SK-N-SH (cell line): ENCODE measurements at regions not wholly inside any gene's neighbourhood (a gene's known extent, or its start where the extent isn't known, plus 50 kb on each side); places are given as distances from the start of the nearest gene placed in this dataset.

Experiments used
- CTCF ChIA-PET: fragments of 300-600, 350-600 bp; formaldehyde crosslinking; extraction: SDS; loops from one replicate; lab custom pipeline; 2021; lab: Yijun Ruan, JAX
- POLR2A ChIA-PET: fragments of 350-600 bp; sonication (Branson Sonifier 250); formaldehyde crosslinking; extraction: SDS; loops from one replicate; lab custom pipeline; 2020; ENCODE audit warnings: antibody characterized with exemption, inconsistent platforms; lab: Yijun Ruan, JAX
- DNase-seq: peaks from one replicate; pipeline ENCODE4 v3.0.0; 2012
- H2AFZ ChIP-seq: fragments of 200-600 bp; sonication (generic); 2 replicates; pipeline ENCODE4 v1.8.1; 2016; ENCODE audit warnings: antibody characterized with exemption, mild to moderate bottlenecking, low read depth
- H3F3A ChIP-seq: fragments of 200-600 bp; sonication (generic); replicated peaks from 2 replicates; pipeline ENCODE3; 2016; ENCODE audit warnings: antibody characterized with exemption, mild to moderate bottlenecking; ENCODE audit not compliant: insufficient read depth
- H3K27ac ChIP-seq, 2 experiments: fragments of 200-500 bp in 1 of 2; fragments of 200-600 bp in 1 of 2; sonication (Bioruptor generic) in 1 of 2; sonication (generic), shearing (Covaris generic) in 1 of 2; 2 replicates each; pipeline versions ENCODE4 v1.5.1 to v1.6.1; 2014 to 2016; ENCODE audit warnings: low read depth in 2 of 2, inconsistent platforms in 1 of 2, low read length in 1 of 2, mild to moderate bottlenecking in 1 of 2, mixed read lengths in 1 of 2
- H3K27me3 ChIP-seq: fragments of 200-600 bp; sonication (generic), shearing (Covaris generic); 2 replicates; pipeline ENCODE4 v1.6.1; 2016; ENCODE audit warnings: mixed run types; ENCODE audit not compliant: insufficient read depth
- H3K36me3 ChIP-seq, 2 experiments: fragments of 200-500 bp in 1 of 2; fragments of 200-600 bp in 1 of 2; sonication (Bioruptor generic) in 1 of 2; sonication (generic) in 1 of 2; replicated peaks in 1 of 2; 2 replicates each; pipeline versions ENCODE3 to v1.5.1; 2014 to 2016; ENCODE audit warnings: low read length in 1 of 2, mild to moderate bottlenecking in 1 of 2; ENCODE audit not compliant: insufficient read depth in 2 of 2, control insufficient read depth in 1 of 2
- H3K4me1 ChIP-seq, 2 experiments: fragments of 200-500 bp in 1 of 2; fragments of 200-600 bp in 1 of 2; sonication (Bioruptor generic) in 1 of 2; sonication (generic), shearing (Covaris generic) in 1 of 2; 2 replicates each; pipeline versions ENCODE4 v1.5.1 to v1.6.1; 2014 to 2016; ENCODE audit warnings: low read depth in 1 of 2, low read length in 1 of 2, mixed run types in 1 of 2; ENCODE audit not compliant: insufficient read depth in 2 of 2, control insufficient read depth in 1 of 2
- H3K4me2 ChIP-seq: fragments of 200-600 bp; sonication (generic), shearing (Covaris generic); 2 replicates; pipeline ENCODE4 v1.6.1; 2017; ENCODE audit warnings: mixed run types
- H3K4me3 ChIP-seq, 2 experiments: fragments of 200-500 bp in 1 of 2; fragments of 200-600 bp in 1 of 2; sonication (Bioruptor generic) in 1 of 2; sonication (generic), shearing (Covaris generic) in 1 of 2; 2 replicates each; pipeline versions ENCODE4 v1.5.1 to v1.8.1; 2014 to 2016; ENCODE audit warnings: low read depth in 2 of 2, inconsistent platforms in 1 of 2, low read length in 1 of 2, mild to moderate bottlenecking in 1 of 2, mixed read lengths in 1 of 2, moderate library complexity in 1 of 2
- H3K79me2 ChIP-seq: fragments of 200-600 bp; sonication (generic); 2 replicates; pipeline ENCODE4 v1.8.1; 2017; ENCODE audit warnings: mild to moderate bottlenecking; ENCODE audit not compliant: insufficient read depth
- H3K9ac ChIP-seq: fragments of 200-600 bp; sonication (generic); 2 replicates; pipeline ENCODE4 v1.6.1; 2017; ENCODE audit warnings: mixed run types
- H3K9me2 ChIP-seq: fragments of 200-600 bp; sonication (generic); 2 replicates; pipeline ENCODE4 v1.6.1; 2017; ENCODE audit warnings: mixed run types
- H3K9me3 ChIP-seq: fragments of 200-600 bp; sonication (generic); 2 replicates; pipeline ENCODE4 v1.6.1; 2017; ENCODE audit warnings: mixed run types, mild to moderate bottlenecking, moderate library complexity
- H4K20me1 ChIP-seq: fragments of 200-600 bp; sonication (generic); 2 replicates; pipeline ENCODE4 v1.6.1; 2017; ENCODE audit warnings: mild to moderate bottlenecking, mixed run types; ENCODE audit not compliant: insufficient read depth
- CHD2 ChIP-seq: fragments of 150-350 bp; IDR thresholded peaks from 2 replicates; pipeline ENCODE4 v1.6.1; 2018; ENCODE audit warnings: low read length; ENCODE audit not compliant: partially characterized antibody
- ELF1 ChIP-seq: IDR thresholded peaks from 2 replicates; pipeline ENCODE4 v1.4.0; 2012
- EP300 ChIP-seq, 2 experiments: IDR thresholded peaks; 2 replicates each; pipeline versions ENCODE4 v1.4.0 to v1.6.1; 2012; ENCODE audit warnings: borderline replicate concordance in 1 of 2, low read depth in 1 of 2, low read length in 1 of 2
- EZH2phosphoT487 ChIP-seq: fragments of 200-600 bp; sonication (generic); IDR thresholded peaks from 2 replicates; pipeline ENCODE4 v1.6.1; 2017; ENCODE audit warnings: low read depth, mixed run types, mild to moderate bottlenecking, antibody characterized with exemption, moderate library complexity, borderline replicate concordance
- FOXM1 ChIP-seq: IDR thresholded peaks from 2 replicates; pipeline ENCODE4 v1.4.0; 2012; ENCODE audit warnings: low read depth, mild to moderate bottlenecking
- GATA2 ChIP-seq: sonication (generic); formaldehyde crosslinking; IDR thresholded peaks from 2 replicates; pipeline ENCODE4 v1.5.0; 2020; ENCODE audit warnings: mild to moderate bottlenecking, missing genetic modification reagents
- JUND ChIP-seq: IDR thresholded peaks from 2 replicates; pipeline ENCODE4 v1.4.0; 2012
- NFIC ChIP-seq: IDR thresholded peaks from 2 replicates; pipeline ENCODE4 v1.4.0; 2012; ENCODE audit warnings: borderline replicate concordance
- PBX3 ChIP-seq: IDR thresholded peaks from 2 replicates; pipeline ENCODE4; 2012
- POLR2AphosphoS5 ChIP-seq: IDR thresholded peaks from 2 replicates; pipeline ENCODE4 v1.6.1; 2012; ENCODE audit warnings: low read depth, low read length
- RAD21 ChIP-seq: IDR thresholded peaks from 2 replicates; pipeline ENCODE4 v1.6.1; 2012; ENCODE audit warnings: mild to moderate bottlenecking, low read length
- RCOR1 ChIP-seq: fragments of 150-350 bp; IDR thresholded peaks from 2 replicates; pipeline ENCODE4 v1.6.1; 2017; ENCODE audit warnings: antibody characterized with exemption, low read length
- TCF12 ChIP-seq: IDR thresholded peaks from 2 replicates; pipeline ENCODE4 v1.4.0; 2012
- TEAD4 ChIP-seq: IDR thresholded peaks from 2 replicates; pipeline ENCODE4 v1.4.0; 2012; ENCODE audit warnings: mild to moderate bottlenecking, borderline replicate concordance; ENCODE audit not compliant: insufficient read depth
- YY1 ChIP-seq: IDR thresholded peaks from 2 replicates; pipeline ENCODE4 v1.4.0; 2012; ENCODE audit warnings: low read depth, mild to moderate bottlenecking
- ZBTB33 ChIP-seq: IDR thresholded peaks from 2 replicates; pipeline ENCODE4 v1.4.0; 2012; ENCODE audit warnings: low read depth, borderline replicate concordance
- WGBS: methylation state at CpG from one replicate; pipeline ENCODE4 v1.1.6; 2017; ENCODE audit warnings: low lambda C conversion rate; 5-methylcytosine and 5-hydroxymethylcytosine counted together
- TF ChIP-seq, protein P1 (sequence below): fragments of 200-600 bp; sonication (generic); IDR thresholded peaks from 2 replicates; pipeline ENCODE4 v1.6.1; 2017; ENCODE audit warnings: antibody characterized with exemption, mild to moderate bottlenecking, moderate library complexity
- TF ChIP-seq, protein P2 (sequence below): fragments of 150-350 bp; IDR thresholded peaks from 2 replicates; pipeline ENCODE4 v1.6.1; 2017; ENCODE audit warnings: antibody characterized with exemption, low read length, low read depth, borderline replicate concordance
- TF ChIP-seq, protein P3 (sequence below): IDR thresholded peaks from 2 replicates; pipeline ENCODE4 v1.4.0; 2012; ENCODE audit warnings: low read depth

GRCh38 chr18:35880788-35881455 lies 91.6 kb upstream of the RMP24 start:
- H3K79me2 ChIP-seq = no peaks in the 10 kb centered on the region
- no peak overlapping the region for H3K9ac ChIP-seq
- H3K9me3 ChIP-seq = no peaks in the 10 kb centered on the region
- no peak for DNase-seq
- no peaks in the 10 kb centered on the region for H3K4me1 ChIP-seq
- H3F3A ChIP-seq = no peaks in the 10 kb centered on the region
- H2AFZ ChIP-seq = no peak overlapping the region
- H4K20me1 ChIP-seq = no peaks in the 10 kb centered on the region
- no peak overlapping the region for H3K4me2 ChIP-seq
- H3K27ac ChIP-seq = no peak overlapping the region
- H3K4me3 ChIP-seq = no peak overlapping the region
- H3K36me3 ChIP-seq = no peaks in the 10 kb centered on the region
- H3K27me3 ChIP-seq = no peaks in the 10 kb centered on the region
- ChIA-PET CTCF (interaction anchor here (2.3 kb wide), 1 partner anchor 70 kb away, joined by 10 read pairs; no protein-coding TSS in a partner anchor), POLR2A (no interaction called here)
- WGBS = 58% methylated on average over 9 of the region's 9 CpGs
- TF ChIP-seq ELF1 (no peak), PBX3 (no peak), JUND (no peak), GATA2 (CRISPR knock-in tag) (no peak), YY1 (no peak), EP300 (IDR thresholded peaks at IDR 0.05; ENCODE audit: borderline replicate concordance in 1 of 2, low read depth in 1 of 2, low read length in 1 of 2) (no peak), RCOR1 (no peak), CHD2 (no peak), ZBTB33 (no peak), POLR2AphosphoS5 (no peak), NFIC (no peak), FOXM1 (no peak), RAD21 (no peak), EZH2phosphoT487 (no peak), TEAD4 (no peak), TCF12 (no peak)
- TF ChIP-seq, protein P1, sequence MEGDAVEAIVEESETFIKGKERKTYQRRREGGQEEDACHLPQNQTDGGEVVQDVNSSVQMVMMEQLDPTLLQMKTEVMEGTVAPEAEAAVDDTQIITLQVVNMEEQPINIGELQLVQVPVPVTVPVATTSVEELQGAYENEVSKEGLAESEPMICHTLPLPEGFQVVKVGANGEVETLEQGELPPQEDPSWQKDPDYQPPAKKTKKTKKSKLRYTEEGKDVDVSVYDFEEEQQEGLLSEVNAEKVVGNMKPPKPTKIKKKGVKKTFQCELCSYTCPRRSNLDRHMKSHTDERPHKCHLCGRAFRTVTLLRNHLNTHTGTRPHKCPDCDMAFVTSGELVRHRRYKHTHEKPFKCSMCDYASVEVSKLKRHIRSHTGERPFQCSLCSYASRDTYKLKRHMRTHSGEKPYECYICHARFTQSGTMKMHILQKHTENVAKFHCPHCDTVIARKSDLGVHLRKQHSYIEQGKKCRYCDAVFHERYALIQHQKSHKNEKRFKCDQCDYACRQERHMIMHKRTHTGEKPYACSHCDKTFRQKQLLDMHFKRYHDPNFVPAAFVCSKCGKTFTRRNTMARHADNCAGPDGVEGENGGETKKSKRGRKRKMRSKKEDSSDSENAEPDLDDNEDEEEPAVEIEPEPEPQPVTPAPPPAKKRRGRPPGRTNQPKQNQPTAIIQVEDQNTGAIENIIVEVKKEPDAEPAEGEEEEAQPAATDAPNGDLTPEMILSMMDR = no peak
- TF ChIP-seq, protein P2, sequence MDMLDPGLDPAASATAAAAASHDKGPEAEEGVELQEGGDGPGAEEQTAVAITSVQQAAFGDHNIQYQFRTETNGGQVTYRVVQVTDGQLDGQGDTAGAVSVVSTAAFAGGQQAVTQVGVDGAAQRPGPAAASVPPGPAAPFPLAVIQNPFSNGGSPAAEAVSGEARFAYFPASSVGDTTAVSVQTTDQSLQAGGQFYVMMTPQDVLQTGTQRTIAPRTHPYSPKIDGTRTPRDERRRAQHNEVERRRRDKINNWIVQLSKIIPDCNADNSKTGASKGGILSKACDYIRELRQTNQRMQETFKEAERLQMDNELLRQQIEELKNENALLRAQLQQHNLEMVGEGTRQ = no peak
- TF ChIP-seq, protein P3, sequence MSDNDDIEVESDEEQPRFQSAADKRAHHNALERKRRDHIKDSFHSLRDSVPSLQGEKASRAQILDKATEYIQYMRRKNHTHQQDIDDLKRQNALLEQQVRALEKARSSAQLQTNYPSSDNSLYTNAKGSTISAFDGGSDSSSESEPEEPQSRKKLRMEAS = no peak
- no peaks in the 10 kb centered on the region for H3K9me2 ChIP-seq
